HepG2 (cell line): ENCODE measurements at regions not wholly inside any gene's neighbourhood (a gene's known extent, or its start where the extent isn't known, plus 50 kb on each side); places are given as distances from the start of the nearest gene placed in this dataset.

ENCODE experiments used
- ATAC-seq: fragments of 200-7000 bp; cut with Tn5 transposase; 3 replicates; pipeline ENCODE4 v1.9.1; 2020; ENCODE audit warnings: mild to moderate bottlenecking, moderate library complexity
- BruUV-seq: library from RNA; stranded (reverse); fragments of 400-500 nt; replicated peaks from 2 replicates; lab custom pipeline; 2021; lab: Mats Ljungman, UMichigan
- CTCF ChIA-PET: fragments of 300-600 bp; formaldehyde crosslinking; extraction: SDS; loops from one replicate; lab custom pipeline; 2021; ENCODE audit warnings: low total read pairs, inconsistent platforms, low intra/inter-chr PET ratio; lab: Yijun Ruan, JAX
- POLR2A ChIA-PET: fragments of 350-600 bp; sonication (Branson Sonifier 250); formaldehyde crosslinking; loops from one replicate; lab custom pipeline; 2020; ENCODE audit warnings: antibody characterized with exemption, inconsistent platforms; lab: Yijun Ruan, JAX
- DNase-seq: peaks from one replicate; pipeline ENCODE4 v3.0.0-alpha.2; 2015; ENCODE audit warnings: low spot score
- FAIRE-seq: peaks from 3 replicates; lab custom pipeline; 2011; peaks lifted over from hg19 to GRCh38; lab: Jason Lieb, UNC
- H2AFZ ChIP-seq: one replicate; pipeline ENCODE4 v1.6.1; 2011; ENCODE audit warnings: low read length, inconsistent platforms
- H3K27ac ChIP-seq: fragments of 300-600 bp; 3 replicates; pipeline ENCODE4 v1.8.0; 2011; ENCODE audit warnings: mixed run types, mild to moderate bottlenecking, mixed read lengths, low read length, inconsistent platforms; ENCODE audit not compliant: insufficient read depth; ENCODE audit errors: extremely low read length
- H3K27me3 ChIP-seq, 2 experiments: fragments of 200-600 bp in 1 of 2; 2 replicates in 1 of 2; 3 replicates in 1 of 2; pipeline versions ENCODE4 v1.6.0 to v1.8.0; 2011; ENCODE audit warnings: low read length in 2 of 2, mild to moderate bottlenecking in 2 of 2, moderate library complexity in 2 of 2, inconsistent platforms in 1 of 2; ENCODE audit not compliant: insufficient read depth in 2 of 2, control insufficient read depth in 1 of 2
- H3K36me3 ChIP-seq, 2 experiments: fragments of 200-600 bp in 1 of 2; replicated peaks in 1 of 2; 2 replicates in 1 of 2; 3 replicates in 1 of 2; pipeline versions ENCODE4 v1.5.1 to v1.8.0; 2011; ENCODE audit warnings: low read length in 2 of 2, inconsistent platforms in 1 of 2; ENCODE audit not compliant: insufficient read depth in 2 of 2, control insufficient read depth in 1 of 2
- H3K4me1 ChIP-seq: 2 replicates; pipeline ENCODE4 v1.5.1; 2012; ENCODE audit warnings: low read length, inconsistent platforms; ENCODE audit not compliant: insufficient read depth
- H3K4me2 ChIP-seq: 2 replicates; pipeline ENCODE4 v1.6.0; 2011; ENCODE audit warnings: low read depth, low read length, inconsistent platforms
- H3K4me3 ChIP-seq, 3 experiments: fragments of 200-600 bp in 1 of 3; sonication (generic), shearing (Covaris generic) in 1 of 3; replicated peaks in 1 of 3; 2 replicates each; pipeline ENCODE4 v1.5.1; 2011 to 2016; ENCODE audit warnings: low read length in 3 of 3, inconsistent platforms in 2 of 3, low read depth in 2 of 3, mild to moderate bottlenecking in 2 of 3, control low read depth in 1 of 3, mixed read lengths in 1 of 3; ENCODE audit not compliant: insufficient read depth in 1 of 3
- H3K79me2 ChIP-seq: one replicate; pipeline ENCODE4 v1.6.1; 2011; ENCODE audit warnings: low read length, inconsistent platforms; ENCODE audit not compliant: insufficient read depth
- H3K9ac ChIP-seq: 2 replicates; pipeline ENCODE4 v1.6.0; 2011; ENCODE audit warnings: mild to moderate bottlenecking, low read depth, low read length, inconsistent platforms; ENCODE audit not compliant: insufficient read depth
- H3K9me3 ChIP-seq: 2 replicates; pipeline ENCODE4 v1.5.1; 2012; ENCODE audit warnings: mild to moderate bottlenecking, low read length
- H4K20me1 ChIP-seq: 2 replicates; pipeline ENCODE4 v1.6.0; 2011; ENCODE audit warnings: inconsistent platforms, mild to moderate bottlenecking, low read length, moderate library complexity; ENCODE audit not compliant: insufficient read depth
- AKAP8 ChIP-seq: sonication (generic); formaldehyde crosslinking; IDR thresholded peaks from 2 replicates; pipeline ENCODE4 v1.5.1; 2020; ENCODE audit warnings: mild to moderate bottlenecking, missing genetic modification reagents
- NFYB ChIP-seq: sonication (generic); formaldehyde crosslinking; IDR thresholded peaks from 2 replicates; pipeline ENCODE4 v1.4.0; 2020; ENCODE audit warnings: missing genetic modification reagents
- STAG1 ChIP-seq: sonication (generic); formaldehyde crosslinking; IDR thresholded peaks from 2 replicates; pipeline ENCODE4 v1.4.0; 2020; ENCODE audit warnings: missing genetic modification reagents
- TEAD2 ChIP-seq: sonication (generic); formaldehyde crosslinking; IDR thresholded peaks from 2 replicates; pipeline ENCODE4 v1.9.0; 2021; ENCODE audit warnings: missing genetic modification reagents
- ZNF292 ChIP-seq: sonication (generic); formaldehyde crosslinking; IDR thresholded peaks from 2 replicates; pipeline ENCODE4 v1.8.1; 2022; ENCODE audit warnings: mild to moderate bottlenecking, low read depth, missing genetic modification reagents, borderline replicate concordance
- ZNF543 ChIP-seq: sonication (generic); formaldehyde crosslinking; IDR thresholded peaks from 2 replicates; pipeline ENCODE4 v1.4.0; 2020; ENCODE audit warnings: mild to moderate bottlenecking, missing genetic modification reagents
- WGBS: methylation state at CpG from one replicate; pipeline ENCODE4 v1.1.6; 2017; ENCODE audit warnings: low lambda C conversion rate; 5-methylcytosine and 5-hydroxymethylcytosine counted together
- in situ Hi-C: cut with HindIII; loops from 2 replicates; pipeline ENCODE4 v1.10.0; 2017; ENCODE audit warnings: low pct_unique_long_range_greater_than_20kb; ENCODE audit not compliant: extremely low pct_ligation_motif_present
- intact Hi-C: fragments of 100-400 bp; cut with micrococcal nuclease; formaldehyde crosslinking; loops from one replicate; pipeline ENCODE4 v1.10.0; 2022; ENCODE audit not compliant: unreplicated experiment
- TF ChIP-seq, protein P1 (sequence below): sonication (generic); formaldehyde crosslinking; IDR thresholded peaks from 2 replicates; pipeline ENCODE4 v1.4.0; 2020; ENCODE audit warnings: mild to moderate bottlenecking, missing genetic modification reagents, borderline replicate concordance

DNA sequence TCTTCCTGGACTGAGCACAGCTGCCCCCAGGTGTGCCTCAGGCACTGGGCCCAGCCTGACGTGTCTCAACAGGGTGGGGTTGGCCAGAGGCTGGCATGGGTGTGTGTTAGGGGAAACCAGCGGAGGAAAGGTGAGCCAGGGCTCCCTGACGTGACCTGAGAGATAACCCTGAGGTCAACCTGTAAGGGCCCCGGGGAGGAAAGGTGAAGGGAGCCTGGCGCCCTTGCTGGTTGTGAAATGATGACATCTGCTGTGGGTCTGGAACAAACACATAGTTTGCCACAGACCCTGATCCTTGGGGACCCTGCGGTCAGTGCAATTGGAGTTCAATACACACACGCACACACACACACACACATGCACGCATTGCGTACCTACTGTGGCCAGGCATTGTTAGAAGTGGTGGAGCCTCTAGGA is 100.2 kb upstream of the TLE3 start (continued):
- TF ChIP-seq, protein P1, sequence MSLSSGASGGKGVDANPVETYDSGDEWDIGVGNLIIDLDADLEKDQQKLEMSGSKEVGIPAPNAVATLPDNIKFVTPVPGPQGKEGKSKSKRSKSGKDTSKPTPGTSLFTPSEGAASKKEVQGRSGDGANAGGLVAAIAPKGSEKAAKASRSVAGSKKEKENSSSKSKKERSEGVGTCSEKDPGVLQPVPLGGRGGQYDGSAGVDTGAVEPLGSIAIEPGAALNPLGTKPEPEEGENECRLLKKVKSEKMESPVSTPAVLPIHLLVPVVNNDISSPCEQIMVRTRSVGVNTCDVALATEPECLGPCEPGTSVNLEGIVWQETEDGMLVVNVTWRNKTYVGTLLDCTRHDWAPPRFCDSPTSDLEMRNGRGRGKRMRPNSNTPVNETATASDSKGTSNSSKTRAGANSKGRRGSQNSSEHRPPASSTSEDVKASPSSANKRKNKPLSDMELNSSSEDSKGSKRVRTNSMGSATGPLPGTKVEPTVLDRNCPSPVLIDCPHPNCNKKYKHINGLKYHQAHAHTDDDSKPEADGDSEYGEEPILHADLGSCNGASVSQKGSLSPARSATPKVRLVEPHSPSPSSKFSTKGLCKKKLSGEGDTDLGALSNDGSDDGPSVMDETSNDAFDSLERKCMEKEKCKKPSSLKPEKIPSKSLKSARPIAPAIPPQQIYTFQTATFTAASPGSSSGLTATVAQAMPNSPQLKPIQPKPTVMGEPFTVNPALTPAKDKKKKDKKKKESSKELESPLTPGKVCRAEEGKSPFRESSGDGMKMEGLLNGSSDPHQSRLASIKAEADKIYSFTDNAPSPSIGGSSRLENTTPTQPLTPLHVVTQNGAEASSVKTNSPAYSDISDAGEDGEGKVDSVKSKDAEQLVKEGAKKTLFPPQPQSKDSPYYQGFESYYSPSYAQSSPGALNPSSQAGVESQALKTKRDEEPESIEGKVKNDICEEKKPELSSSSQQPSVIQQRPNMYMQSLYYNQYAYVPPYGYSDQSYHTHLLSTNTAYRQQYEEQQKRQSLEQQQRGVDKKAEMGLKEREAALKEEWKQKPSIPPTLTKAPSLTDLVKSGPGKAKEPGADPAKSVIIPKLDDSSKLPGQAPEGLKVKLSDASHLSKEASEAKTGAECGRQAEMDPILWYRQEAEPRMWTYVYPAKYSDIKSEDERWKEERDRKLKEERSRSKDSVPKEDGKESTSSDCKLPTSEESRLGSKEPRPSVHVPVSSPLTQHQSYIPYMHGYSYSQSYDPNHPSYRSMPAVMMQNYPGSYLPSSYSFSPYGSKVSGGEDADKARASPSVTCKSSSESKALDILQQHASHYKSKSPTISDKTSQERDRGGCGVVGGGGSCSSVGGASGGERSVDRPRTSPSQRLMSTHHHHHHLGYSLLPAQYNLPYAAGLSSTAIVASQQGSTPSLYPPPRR (CRISPR knock-in tag) = peak; percentile 65; the same call in 1 of the 2 replicates
- TF ChIP-seq NFYB (no peak), AKAP8 (CRISPR knock-in tag) (no peak)

DNA sequence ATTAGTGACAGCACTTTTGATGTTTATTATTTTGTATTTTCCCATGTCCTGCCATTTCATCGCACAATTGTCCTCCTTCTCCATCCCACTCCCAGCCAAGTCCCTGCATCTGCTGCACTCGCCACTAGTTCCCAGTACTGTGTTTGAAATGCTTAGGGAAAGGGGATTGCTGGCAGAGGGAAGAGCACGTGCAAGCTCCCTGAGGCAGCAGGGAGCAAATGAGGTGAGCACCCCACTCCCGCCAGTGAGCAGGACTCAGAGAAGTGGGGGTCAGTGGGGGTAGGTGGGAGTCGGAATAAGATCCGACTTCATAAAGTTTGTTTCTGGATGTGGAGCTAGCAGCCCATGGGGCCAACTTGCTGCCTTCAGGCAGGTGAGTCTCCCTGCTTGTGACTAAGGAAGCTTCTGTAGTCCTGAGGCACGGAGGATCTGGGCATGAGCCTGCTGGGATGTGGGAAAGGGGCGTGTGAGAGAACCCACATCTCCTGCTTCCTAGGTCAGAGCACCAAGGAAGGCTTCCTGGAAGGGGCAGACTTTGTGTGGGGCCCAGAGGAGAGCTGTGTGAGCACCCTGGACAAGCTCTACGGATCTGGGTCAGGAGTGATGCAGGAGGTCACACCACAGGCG is 99.7 kb upstream of the TLE3 start:
- Histone ChIP-seq H3K4me2 (peak overlapping the region; percentile 79), H4K20me1 (no peaks in the 10 kb centered on the region), H3K4me3 (no peak overlapping the region; a peak in 1 of 6 replicates), H3K79me2 (no peaks in the 10 kb centered on the region), H3K4me1 (peaks cover 64% of the 10 kb centered on the region), H3K27ac (peak overlapping the region; percentile 83), H3K9me3 (no peaks in the 10 kb centered on the region), H3K36me3 (no peaks in the 10 kb centered on the region), H2AFZ (no peak overlapping the region), H3K27me3 (peaks cover 4 to 12% of the 10 kb centered on the region in 2 experiments; a peak in 3 of 5 replicates), H3K9ac (no peak overlapping the region)
- no peak for ATAC-seq
- in situ Hi-C loops = no loop called here
- FAIRE-seq = no peak
- WGBS = 52% methylated on average over 7 of the region's 10 CpGs
- ChIA-PET POLR2A (interaction anchor here (1.2 to 1.7 kb wide), 2 partner anchors 57 to 98 kb away, joined by 5 to 6 read pairs; no protein-coding TSS in a partner anchor), CTCF (no interaction called here)
- BruUV-seq = no TSS peak
- 0 out of 2 replicates have a peak, but pooled peaks have one; percentile 12 for TF ChIP-seq ZNF292 (CRISPR knock-in tag)
- 0 out of 2 replicates have a peak, but pooled peaks have one; percentile 47 for TF ChIP-seq ZNF543 (CRISPR knock-in tag)
- no peak for TF ChIP-seq STAG1
- TF ChIP-seq TEAD2 = no peak
- intact Hi-C loops = loop anchor here (5.0 to 10.0 kb wide), 2 partner anchors 73 to 100 kb away; partner anchors contain the start of gene TLE3
- DNase-seq = no peak
